KMS-11 (cell line): ENCODE measurements at regions not wholly inside any gene's neighbourhood (a gene's known extent, or its start where the extent isn't known, plus 50 kb on each side); places are given as distances from the start of the nearest gene placed in this dataset.

ENCODE experiments used
- H2AFZ ChIP-seq: fragments of 200-600 bp; sonication (generic); 2 replicates; pipeline ENCODE4 v1.6.1; 2016; ENCODE audit warnings: antibody characterized with exemption, mixed run types, low read depth
- H3K27ac ChIP-seq: fragments of 200-600 bp; sonication (generic); 2 replicates; pipeline ENCODE4 v1.6.1; 2016; ENCODE audit warnings: mild to moderate bottlenecking, mixed run types
- H3K27me3 ChIP-seq: fragments of 200-600 bp; sonication (generic); 2 replicates; pipeline ENCODE4 v1.6.1; 2017; ENCODE audit warnings: mild to moderate bottlenecking, low read depth, mixed run types, moderate library complexity; ENCODE audit not compliant: insufficient read depth
- H3K36me3 ChIP-seq: fragments of 200-600 bp; sonication (generic); 2 replicates; pipeline ENCODE4 v1.6.1; 2017; ENCODE audit warnings: mild to moderate bottlenecking, mixed run types; ENCODE audit not compliant: insufficient read depth
- H3K4me1 ChIP-seq: fragments of 200-600 bp; sonication (generic); 2 replicates; pipeline ENCODE4 v1.6.1; 2016; ENCODE audit warnings: mild to moderate bottlenecking, low read depth, mixed run types; ENCODE audit not compliant: poor library complexity, severe bottlenecking
- H3K4me2 ChIP-seq: fragments of 200-600 bp; sonication (generic); 2 replicates; pipeline ENCODE4 v1.7.0; 2016; ENCODE audit warnings: mild to moderate bottlenecking, mixed run types
- H3K4me3 ChIP-seq: fragments of 200-600 bp; sonication (generic); IDR thresholded peaks from 2 replicates; pipeline ENCODE4 v1.6.1; 2017; ENCODE audit warnings: low read depth, low read length, mixed read lengths; ENCODE audit not compliant: insufficient read depth
- H3K79me2 ChIP-seq: fragments of 200-600 bp; sonication (generic); 2 replicates; pipeline ENCODE4 v1.6.1; 2016; ENCODE audit warnings: low read depth, mixed run types; ENCODE audit not compliant: insufficient read depth
- H3K9ac ChIP-seq: fragments of 200-600 bp; sonication (generic); 2 replicates; pipeline ENCODE4 v1.6.1; 2016; ENCODE audit warnings: mild to moderate bottlenecking, mixed run types
- H4K20me1 ChIP-seq: fragments of 200-600 bp; sonication (generic); 2 replicates; pipeline ENCODE4 v1.6.1; 2016; ENCODE audit warnings: mild to moderate bottlenecking, mixed run types; ENCODE audit not compliant: insufficient read depth
- TF ChIP-seq, protein P1 (sequence below): fragments of 200-600 bp; sonication (generic); conservative IDR thresholded peaks from 2 replicates; pipeline ENCODE4 v1.6.1; 2017; ENCODE audit warnings: low read depth, mild to moderate bottlenecking, antibody characterized with exemption, low read length, moderate library complexity, mixed read lengths

DNA sequence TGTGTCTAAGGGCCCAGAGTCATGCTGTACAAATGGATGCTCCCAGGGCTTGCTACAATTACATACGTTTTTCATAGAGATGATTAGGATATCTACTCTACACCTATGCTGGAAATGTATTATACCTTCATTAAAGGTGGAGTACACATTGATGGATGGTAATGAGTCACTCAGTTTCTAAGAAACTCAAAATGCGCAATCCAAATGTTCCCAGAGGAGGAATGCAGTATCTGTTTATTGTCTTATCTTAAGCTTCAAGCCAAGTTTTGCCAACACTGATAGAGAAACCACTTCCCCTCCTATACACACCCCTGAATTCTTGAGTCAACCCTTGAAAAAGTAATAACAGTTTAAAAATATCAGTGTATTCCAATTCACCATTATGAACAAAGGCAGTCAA lies 266.6 kb upstream of the FAR2 start:
- Histone ChIP-seq H3K9ac (no peak overlapping the region), H3K27me3 (no peaks in the 10 kb centered on the region), H4K20me1 (no peaks in the 10 kb centered on the region), H3K4me3 (no peak overlapping the region), H3K36me3 (no peaks in the 10 kb centered on the region), H2AFZ (no peak overlapping the region), H3K27ac (no peak overlapping the region), H3K4me2 (no peak overlapping the region), H3K4me1 (no peaks in the 10 kb centered on the region), H3K79me2 (no peaks in the 10 kb centered on the region)
- TF ChIP-seq, protein P1, sequence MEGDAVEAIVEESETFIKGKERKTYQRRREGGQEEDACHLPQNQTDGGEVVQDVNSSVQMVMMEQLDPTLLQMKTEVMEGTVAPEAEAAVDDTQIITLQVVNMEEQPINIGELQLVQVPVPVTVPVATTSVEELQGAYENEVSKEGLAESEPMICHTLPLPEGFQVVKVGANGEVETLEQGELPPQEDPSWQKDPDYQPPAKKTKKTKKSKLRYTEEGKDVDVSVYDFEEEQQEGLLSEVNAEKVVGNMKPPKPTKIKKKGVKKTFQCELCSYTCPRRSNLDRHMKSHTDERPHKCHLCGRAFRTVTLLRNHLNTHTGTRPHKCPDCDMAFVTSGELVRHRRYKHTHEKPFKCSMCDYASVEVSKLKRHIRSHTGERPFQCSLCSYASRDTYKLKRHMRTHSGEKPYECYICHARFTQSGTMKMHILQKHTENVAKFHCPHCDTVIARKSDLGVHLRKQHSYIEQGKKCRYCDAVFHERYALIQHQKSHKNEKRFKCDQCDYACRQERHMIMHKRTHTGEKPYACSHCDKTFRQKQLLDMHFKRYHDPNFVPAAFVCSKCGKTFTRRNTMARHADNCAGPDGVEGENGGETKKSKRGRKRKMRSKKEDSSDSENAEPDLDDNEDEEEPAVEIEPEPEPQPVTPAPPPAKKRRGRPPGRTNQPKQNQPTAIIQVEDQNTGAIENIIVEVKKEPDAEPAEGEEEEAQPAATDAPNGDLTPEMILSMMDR = no peak

DNA sequence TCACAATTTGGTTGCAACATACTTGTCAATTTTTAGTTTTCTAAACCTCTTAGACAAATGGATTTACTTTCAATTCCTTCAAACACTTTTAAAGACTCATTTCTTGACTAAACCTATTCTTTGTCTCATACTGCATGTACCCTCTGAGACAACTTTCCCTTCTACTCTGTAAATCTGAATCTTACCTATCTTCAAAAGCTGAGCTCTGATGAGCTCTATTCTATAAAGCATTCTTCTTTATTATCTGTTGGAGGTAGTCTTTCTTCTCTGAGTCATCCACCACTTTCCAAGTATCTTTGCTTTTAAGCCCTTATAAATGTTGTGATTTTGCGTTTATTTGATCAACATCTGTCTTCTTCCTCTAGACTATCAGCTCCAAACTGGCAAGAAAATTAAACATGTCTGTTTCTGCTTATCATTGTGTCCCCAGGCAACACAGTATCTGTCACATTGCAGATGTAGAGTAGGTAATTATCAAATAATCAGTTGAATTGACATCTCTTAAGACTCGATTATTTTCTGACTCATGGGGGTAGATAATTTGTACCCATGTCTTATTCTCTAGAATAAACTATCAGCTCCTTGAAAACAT lies 265.6 kb upstream of the FAR2 start:
- Histone ChIP-seq H3K4me3 (no peak overlapping the region), H3K27me3 (no peaks in the 10 kb centered on the region)

DNA sequence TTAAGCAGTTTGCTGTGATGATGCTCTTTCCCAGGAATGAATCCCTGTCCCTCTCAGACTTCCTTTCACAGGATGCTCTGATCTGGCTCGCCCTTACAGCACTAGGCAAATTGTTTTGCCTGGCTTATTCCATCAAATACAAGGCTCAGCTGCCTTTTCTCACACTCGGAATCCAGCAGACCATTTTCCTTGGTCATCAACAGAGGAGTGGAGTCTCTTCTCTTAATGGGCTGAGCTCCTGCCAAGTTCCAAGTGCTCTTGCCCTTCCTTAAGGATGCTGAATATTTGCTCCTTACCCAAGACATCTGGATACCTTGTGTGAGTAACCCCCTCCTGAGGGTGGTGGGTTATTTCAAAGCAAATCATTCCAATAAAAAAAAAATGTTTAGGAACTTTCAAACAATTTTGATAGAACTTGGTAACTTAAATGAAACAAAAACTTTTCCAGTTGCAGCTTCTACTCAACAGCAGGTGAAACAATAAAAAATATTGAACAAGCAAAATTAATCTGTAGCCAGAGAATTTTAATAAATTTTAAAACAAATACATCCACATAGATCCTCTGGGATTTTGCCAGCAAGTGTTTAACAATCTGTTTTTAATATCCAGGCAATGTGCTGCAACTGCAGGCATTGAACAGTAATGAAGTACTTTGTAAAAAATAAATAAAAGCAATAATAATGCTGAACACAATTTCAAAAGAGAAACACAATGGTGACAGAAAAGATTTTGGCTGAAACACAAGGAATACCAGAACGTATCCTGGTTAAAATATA lies 264.0 kb upstream of the FAR2 start:
- Histone ChIP-seq H3K36me3 (no peaks in the 10 kb centered on the region), H3K4me2 (no peak overlapping the region), H3K79me2 (no peaks in the 10 kb centered on the region), H4K20me1 (no peaks in the 10 kb centered on the region), H3K27ac (no peak overlapping the region), H3K4me3 (no peak overlapping the region), H3K4me1 (no peaks in the 10 kb centered on the region), H3K9ac (no peak overlapping the region), H2AFZ (no peak overlapping the region), H3K27me3 (no peaks in the 10 kb centered on the region)
- TF ChIP-seq, protein P1 = no peak

More for the DNA sequence above, 265.6 kb upstream of the FAR2 start:
- H3K4me2 ChIP-seq = no peak overlapping the region
- no peaks in the 10 kb centered on the region for H3K4me1 ChIP-seq
- H3K36me3 ChIP-seq = no peaks in the 10 kb centered on the region
- TF ChIP-seq, protein P1 = no peak
- no peak overlapping the region for H3K27ac ChIP-seq
- H3K79me2 ChIP-seq = no peaks in the 10 kb centered on the region
- H2AFZ ChIP-seq = no peak overlapping the region
- no peaks in the 10 kb centered on the region for H4K20me1 ChIP-seq
- H3K9ac ChIP-seq = no peak overlapping the region

DNA sequence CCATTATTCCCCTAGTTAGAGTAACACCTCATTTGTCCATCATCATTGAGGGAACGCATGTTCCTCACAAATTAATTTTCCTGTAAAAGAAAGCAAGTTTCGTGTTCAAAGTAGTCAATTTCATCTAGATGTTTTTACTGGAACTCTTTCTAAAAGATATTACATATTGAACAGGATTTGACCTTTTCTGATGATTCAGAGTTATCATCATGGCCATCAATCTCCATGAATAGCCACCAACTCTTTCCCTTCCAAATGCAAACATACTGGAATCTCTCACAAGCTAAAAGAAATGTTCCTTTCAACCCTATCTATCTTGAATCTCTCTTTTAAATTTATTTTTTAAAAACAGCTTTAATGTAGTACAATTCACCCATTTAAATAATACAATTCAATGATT lies 263.1 kb upstream of the FAR2 start:
- Histone ChIP-seq H3K36me3 (no peaks in the 10 kb centered on the region), H2AFZ (no peak overlapping the region), H3K27ac (no peak overlapping the region), H3K9ac (no peak overlapping the region), H3K4me3 (no peak overlapping the region), H3K4me2 (no peak overlapping the region), H4K20me1 (no peaks in the 10 kb centered on the region), H3K4me1 (no peaks in the 10 kb centered on the region), H3K27me3 (no peaks in the 10 kb centered on the region), H3K79me2 (no peaks in the 10 kb centered on the region)
- TF ChIP-seq, protein P1 = no peak
